Fibroblast of the aortic adventitia (primary cell): ENCODE measurements at regions not wholly inside any gene's neighbourhood (a gene's known extent, or its start where the extent isn't known, plus 50 kb on each side); places are given as distances from the start of the nearest gene placed in this dataset.

ENCODE experiments used
- DNase-seq: peaks from one replicate; pipeline ENCODE4 v3.0.0-alpha.2; 2010; ENCODE audit warnings: low read depth
- H3K4me3 ChIP-seq: 2 replicates; pipeline ENCODE4 v1.5.1; 2011; ENCODE audit warnings: low read depth, mild to moderate bottlenecking, control low read depth, low read length, moderate library complexity
- TF ChIP-seq, protein P1 (sequence below): IDR thresholded peaks from 2 replicates; pipeline ENCODE4 v1.5.1; 2011; ENCODE audit warnings: mild to moderate bottlenecking, low read length, control low read depth, inconsistent platforms; ENCODE audit not compliant: insufficient read depth

DNA sequence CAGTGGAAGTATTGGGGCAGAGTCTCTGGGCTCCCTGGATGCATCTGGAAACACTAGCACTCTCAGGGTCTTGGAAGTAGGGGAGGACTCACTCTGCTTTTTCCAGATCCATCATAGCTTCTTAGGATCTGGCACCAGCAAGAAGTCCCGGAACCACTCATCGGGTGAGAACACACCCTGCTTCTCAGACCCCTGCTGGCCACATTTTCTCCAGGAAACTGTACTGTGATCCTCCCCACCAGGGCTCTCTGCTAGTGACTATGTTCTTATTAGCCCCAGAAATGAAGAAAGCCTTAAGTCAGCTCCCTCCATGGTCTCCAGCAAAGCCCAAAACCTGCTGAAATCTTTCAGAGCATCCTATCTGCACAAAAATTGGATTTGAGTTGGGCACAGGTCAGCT lies 197.3 kb upstream of the GADL1 start:
- TF ChIP-seq, protein P1, sequence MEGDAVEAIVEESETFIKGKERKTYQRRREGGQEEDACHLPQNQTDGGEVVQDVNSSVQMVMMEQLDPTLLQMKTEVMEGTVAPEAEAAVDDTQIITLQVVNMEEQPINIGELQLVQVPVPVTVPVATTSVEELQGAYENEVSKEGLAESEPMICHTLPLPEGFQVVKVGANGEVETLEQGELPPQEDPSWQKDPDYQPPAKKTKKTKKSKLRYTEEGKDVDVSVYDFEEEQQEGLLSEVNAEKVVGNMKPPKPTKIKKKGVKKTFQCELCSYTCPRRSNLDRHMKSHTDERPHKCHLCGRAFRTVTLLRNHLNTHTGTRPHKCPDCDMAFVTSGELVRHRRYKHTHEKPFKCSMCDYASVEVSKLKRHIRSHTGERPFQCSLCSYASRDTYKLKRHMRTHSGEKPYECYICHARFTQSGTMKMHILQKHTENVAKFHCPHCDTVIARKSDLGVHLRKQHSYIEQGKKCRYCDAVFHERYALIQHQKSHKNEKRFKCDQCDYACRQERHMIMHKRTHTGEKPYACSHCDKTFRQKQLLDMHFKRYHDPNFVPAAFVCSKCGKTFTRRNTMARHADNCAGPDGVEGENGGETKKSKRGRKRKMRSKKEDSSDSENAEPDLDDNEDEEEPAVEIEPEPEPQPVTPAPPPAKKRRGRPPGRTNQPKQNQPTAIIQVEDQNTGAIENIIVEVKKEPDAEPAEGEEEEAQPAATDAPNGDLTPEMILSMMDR = no peak
- no peak for DNase-seq
- no peak overlapping the region for H3K4me3 ChIP-seq

DNA sequence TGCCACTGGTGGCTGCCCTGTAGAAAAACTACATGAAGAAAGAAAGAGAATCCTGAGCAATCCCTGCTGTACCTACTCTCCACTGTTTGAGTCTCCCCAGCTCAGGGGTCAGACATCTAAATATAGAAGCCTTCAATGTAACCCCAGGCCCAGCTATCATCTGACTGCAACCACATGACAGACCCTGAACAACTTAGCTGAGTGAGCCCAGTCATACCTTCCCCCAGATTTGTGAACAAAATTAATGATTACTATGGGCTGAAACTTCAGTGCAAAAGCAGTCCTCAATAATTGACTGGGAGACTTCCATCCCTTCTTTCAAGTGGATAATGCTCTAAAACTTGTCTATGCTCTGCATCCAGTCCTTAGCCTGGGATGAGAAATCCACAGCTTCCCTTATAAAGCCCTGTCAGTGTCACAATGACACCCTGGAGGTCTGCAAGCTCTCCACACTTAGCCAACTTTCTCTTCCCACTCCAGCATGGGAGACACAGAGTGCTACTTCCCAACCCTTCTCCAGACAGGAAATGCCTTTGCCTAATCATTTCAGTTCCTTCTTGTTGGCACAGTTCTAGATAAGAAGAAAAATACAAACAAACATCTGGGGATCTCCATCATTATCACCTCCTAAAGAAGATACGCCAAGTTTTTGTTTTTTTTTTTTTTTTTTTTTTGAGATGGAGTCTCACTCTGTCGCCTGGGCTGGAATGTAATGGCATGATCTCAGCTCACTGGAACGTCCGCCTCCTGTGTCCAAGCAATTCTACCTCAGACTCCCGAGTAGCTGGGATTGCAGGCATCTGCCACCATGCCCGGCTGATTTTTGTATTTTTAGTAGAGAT lies 198.5 kb upstream of the GADL1 start:
- no peak overlapping the region for H3K4me3 ChIP-seq
- peak; percentile 41 for DNase-seq
- TF ChIP-seq, protein P1 = no peak

DNA sequence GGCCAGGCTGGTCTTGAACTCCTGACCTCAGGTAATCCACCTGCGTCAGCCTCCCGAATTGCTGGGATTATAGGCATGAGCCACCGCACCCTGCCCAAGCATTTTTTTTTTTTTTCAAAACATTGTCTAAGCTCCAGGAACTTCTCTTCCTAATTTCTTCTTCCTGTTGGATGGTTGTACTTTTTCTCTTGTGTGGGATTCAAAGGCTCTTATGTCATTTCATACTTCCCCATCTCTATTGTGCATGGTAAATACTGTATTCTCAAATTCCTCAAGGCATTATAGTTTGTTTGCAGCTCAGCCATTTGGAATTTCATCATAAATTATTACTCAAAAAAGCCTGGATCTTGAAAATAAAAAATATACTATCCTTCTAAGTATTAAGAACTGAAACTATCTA lies 199.1 kb upstream of the GADL1 start:
- TF ChIP-seq, protein P1 = no peak
- DNase-seq = no peak
- no peak overlapping the region for H3K4me3 ChIP-seq

DNA sequence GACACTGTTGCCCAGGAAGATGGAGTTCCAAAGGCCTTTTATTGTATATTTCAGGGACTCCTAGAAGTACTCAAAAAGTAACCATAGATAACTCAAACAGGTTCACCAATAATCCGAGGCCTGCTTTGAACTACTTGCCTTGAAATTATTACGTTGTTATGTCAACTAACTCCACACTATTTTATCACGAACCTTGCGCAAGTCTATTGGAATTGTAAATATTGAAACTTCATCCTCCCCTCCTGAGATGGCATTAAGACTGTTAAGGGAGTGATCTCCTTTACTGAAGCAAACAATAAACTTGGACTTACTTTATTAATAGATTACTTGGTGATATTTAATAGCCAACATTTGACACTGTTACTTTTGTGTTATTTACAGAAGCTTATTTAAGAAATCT lies 199.6 kb upstream of the GADL1 start:
- no peak overlapping the region for H3K4me3 ChIP-seq
- TF ChIP-seq, protein P1 = no peak
- no peak for DNase-seq

DNA sequence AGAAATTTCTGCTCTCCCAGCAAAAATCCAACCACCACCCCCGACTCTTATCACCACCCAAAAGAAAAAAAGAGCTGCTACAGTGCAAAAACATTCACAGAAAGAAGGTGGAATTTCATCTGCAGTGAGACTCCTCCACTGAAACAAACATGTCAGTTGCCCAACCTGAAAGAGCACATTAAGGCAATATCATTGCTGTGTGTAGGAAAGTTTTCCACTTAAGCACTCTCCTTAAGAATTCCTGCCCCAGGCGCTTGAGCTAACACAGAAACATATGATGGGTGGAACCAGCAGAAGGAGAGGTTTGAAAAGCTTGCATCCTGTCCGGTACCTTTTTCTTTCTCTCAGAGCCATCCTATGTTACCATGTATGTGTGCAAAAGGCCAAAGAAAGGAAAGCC lies 200.8 kb upstream of the GADL1 start:
- TF ChIP-seq, protein P1 = no peak
- no peak for DNase-seq
- H3K4me3 ChIP-seq = no peak overlapping the region

DNA sequence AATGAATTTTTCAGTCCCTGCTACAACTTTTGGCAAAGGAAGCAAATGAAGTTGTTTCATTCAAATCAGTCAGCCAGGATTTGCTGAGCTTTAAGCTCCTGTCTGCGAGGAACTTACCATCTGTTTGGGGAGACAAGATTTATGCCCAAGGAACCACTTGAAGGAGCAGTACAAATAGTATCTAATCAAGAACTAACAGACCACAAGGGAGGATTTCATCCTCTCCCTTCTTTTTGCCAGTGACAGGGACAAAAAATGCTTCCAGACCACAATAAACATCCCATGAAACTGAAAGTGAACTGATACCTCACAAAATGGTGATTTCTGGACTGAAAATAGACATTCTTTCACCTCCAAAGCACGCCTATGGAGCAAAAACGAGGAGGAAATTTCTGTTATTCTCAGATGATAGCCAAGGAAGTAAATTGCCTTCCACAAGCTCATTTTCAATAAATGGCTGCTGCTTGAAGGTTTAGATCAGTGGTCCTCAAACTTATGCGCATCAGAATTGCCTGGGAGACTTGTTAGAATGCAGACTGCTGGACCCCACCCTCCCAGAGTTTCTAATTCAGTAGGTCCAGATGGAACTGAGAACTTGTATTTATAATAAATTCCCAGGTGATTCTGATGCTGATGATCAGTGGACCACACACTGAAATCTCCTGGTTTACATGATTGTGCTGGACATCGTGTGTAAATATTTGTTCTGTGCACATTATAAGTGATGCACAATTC lies 202.4 kb upstream of the GADL1 start:
- no peak for DNase-seq
- TF ChIP-seq, protein P1 = no peak
- no peak overlapping the region for H3K4me3 ChIP-seq
